Activated CD4-positive, alpha-beta T cell treated with anti-CD3 and anti-CD28 coated beads, Interleukin-2, amount 50 U/mL, for 16 hours (primary cell): ENCODE measurements at regions not wholly inside any gene's neighbourhood (a gene's known extent, or its start where the extent isn't known, plus 50 kb on each side); places are given as distances from the start of the nearest gene placed in this dataset.
A peak's percentile ranks its signal among the peaks of the same experiment; 100 is the strongest.
"Not testable (repeated sequence)": the region's sequence is repeated elsewhere in the genome, so short reads cannot be mapped to it uniquely, and the experiment has no call there.

Experiments
- DNase-seq: peaks from one replicate; pipeline ENCODE4 v3.0.0-alpha.2; 2020

DNA sequence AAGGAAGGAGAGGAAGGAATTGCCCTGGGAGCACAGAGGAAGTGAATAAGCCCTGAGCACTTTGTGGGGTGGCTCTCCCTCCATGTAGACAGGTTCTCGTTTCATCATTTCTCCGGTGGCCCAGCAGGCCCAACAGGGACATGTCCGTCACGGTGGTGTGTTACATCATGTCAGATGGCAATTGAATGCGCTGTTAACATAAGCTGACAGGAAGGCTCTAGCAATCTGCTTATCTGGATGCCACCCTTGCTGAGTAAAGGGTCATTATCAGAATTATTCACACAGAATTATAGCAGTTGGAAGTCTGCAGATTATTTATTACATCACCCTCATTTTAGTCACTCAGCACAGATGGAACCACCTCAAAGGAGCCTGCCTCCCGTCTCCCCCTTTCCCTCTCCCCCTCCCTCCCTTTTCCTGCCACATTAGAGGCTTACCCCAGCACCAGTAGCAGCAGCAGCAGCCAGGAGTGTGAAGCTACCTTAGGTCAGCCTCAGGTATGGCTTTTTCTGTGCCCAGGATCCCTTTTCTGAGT lies 124.3 kb upstream of the TRIM2 start:
- DNase-seq: no peak

DNA sequence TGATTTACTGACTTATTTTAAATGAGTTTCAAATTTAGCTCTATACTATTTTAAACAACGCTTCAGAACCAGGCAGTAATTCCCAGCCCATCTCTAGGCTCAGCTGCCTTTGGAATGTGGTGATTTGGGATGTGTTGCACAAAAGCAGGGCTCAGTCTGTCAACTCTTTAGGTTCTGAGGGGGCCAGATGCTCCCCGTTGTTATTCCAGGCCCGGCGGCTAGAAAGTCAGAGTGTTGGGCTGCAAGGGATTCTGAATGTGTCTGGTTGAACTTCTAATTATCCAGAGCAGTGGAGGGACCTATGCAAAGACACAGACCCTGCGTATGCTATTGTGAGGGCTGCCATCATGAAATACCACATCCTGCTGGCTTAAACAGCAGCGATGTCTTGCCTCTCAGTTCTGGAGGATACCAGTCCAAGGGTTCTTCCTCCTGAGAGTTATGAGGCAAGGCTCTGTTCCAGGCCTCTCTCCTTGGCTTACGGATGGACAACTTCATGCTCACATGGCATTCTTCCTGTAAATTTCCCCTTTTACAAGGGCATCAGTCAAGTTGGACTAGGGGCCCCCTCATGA lies 123.2 kb upstream of the TRIM2 start:
- no peak for DNase-seq

DNA sequence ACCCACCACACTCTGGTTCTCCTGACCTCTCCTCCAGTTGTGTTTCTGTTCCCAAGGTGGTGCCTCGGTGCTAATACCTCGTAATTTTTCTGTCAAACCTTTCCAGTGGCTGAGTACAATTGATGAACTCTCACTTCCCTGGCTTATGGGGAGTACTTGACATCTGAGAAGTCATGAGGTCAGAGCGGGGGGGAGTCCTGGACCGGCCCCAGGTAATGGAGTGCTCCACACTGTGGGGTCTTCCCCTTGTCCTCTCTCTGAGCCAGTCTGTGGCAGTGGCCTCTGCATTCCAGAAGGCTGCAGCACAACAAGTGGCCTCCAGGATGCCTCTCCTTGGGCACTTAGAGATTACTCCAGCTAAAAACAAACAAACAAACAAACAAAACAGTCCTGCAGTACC lies 122.5 kb upstream of the TRIM2 start:
- DNase-seq: no peak

GRCh38 chr4:153082322-153083301 lies 121.6 kb upstream of the TRIM2 start:
- DNase-seq: no peak

- DNase-seq: peak; percentile 60
These were observed 120.7 kb upstream of the TRIM2 start for GRCh38 chr4:153083447-153083947.

- no peak for DNase-seq
These were observed 119.8 kb upstream of the TRIM2 start for GRCh38 chr4:153084224-153084979.

GRCh38 chr4:153084980-153085630 lies 119.1 kb upstream of the TRIM2 start:
- DNase-seq: peak; percentile 82

DNA sequence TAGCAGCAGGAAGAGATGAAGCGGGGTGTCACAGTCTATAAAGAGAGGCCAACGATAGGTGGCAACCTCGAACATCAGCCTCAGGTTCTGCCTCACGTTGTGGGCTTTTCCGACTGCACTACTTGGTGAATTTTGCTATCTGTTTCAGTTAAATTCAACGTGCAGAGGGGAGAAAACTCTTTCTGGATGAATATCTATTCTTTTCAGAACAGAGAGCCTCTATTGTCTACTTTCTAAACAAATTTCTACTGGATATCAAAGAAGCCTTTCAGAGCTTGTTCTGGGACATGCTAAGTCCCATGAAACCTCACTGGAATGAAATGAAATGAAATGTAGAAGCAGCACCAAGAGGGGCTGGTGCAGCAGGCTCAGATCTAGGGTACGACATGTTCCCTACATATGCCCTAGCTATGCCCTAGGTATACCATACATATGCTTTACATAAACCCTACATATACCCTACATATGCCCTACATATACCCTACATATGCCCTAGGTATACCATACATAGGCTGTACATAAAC lies 116.5 kb upstream of the TRIM2 start:
- no peak for DNase-seq

- no peak for DNase-seq
These were observed 114.5 kb upstream of the TRIM2 start for GRCh38 chr4:153089742-153090141.

GRCh38 chr4:153090181-153090580 lies 114.1 kb upstream of the TRIM2 start:
- no peak for DNase-seq

- no peak for DNase-seq
These were observed 113.4 kb upstream of the TRIM2 start for GRCh38 chr4:153090670-153091385.

DNA sequence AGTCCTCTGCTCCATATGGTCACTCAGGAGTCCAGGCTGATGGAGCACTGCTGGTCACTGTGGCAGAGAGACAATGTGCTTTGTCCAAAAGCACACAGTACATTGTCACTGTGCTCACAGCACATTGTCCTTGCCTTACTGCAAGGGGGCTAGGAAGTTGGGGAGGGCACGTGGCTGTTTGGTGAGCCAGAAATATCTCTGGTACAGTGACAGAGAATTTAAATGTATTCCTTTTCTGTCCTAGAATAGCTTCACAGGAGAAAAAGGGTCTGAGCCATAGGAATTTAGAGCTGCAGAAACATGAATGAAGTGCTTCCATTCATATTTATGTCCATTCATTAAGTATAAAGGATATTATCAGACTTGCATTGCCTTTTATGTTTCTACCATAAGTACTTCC lies 110.8 kb upstream of the TRIM2 start:
- no peak for DNase-seq

DNA sequence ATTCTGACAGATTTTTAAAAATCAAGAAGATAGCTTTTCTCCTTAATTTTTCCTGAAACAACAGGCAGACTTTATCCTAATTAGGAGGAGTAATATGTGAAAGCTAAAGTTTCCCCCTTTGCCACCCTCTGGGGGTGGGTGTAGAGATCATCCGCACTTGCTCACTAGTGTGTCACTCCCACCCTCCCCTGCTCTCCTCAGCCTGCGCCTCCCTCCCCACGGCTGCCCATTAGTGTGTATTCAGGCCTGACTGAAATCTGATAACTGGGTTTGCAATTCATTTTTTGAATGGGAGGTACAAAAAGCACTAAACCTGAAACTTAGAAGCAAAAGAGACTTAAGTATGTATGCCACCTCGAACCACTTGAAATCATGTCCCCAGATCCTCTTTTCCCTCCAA lies 110.4 kb upstream of the TRIM2 start:
- peak; percentile 18 for DNase-seq

DNA sequence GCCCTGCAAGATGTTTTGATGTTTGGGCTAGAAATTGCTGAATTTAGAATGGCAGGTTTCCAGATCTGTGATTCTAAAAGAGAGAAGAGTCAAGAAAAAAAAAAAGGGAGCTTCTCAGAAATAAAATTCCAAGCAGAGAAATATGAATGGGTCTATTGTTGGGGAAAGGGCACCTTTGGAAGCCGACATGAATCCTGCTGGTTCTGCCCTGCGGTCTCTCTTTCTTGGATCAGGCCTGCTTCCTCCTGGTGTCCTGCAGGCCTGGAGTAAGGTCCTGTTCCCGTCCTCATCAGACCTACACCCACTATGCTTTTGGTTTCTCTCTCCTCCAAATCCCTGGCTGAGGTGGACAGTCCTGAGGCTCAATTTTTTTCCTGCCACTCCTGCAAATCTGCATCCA lies 109.8 kb upstream of the TRIM2 start:
- DNase-seq: no peak

DNA sequence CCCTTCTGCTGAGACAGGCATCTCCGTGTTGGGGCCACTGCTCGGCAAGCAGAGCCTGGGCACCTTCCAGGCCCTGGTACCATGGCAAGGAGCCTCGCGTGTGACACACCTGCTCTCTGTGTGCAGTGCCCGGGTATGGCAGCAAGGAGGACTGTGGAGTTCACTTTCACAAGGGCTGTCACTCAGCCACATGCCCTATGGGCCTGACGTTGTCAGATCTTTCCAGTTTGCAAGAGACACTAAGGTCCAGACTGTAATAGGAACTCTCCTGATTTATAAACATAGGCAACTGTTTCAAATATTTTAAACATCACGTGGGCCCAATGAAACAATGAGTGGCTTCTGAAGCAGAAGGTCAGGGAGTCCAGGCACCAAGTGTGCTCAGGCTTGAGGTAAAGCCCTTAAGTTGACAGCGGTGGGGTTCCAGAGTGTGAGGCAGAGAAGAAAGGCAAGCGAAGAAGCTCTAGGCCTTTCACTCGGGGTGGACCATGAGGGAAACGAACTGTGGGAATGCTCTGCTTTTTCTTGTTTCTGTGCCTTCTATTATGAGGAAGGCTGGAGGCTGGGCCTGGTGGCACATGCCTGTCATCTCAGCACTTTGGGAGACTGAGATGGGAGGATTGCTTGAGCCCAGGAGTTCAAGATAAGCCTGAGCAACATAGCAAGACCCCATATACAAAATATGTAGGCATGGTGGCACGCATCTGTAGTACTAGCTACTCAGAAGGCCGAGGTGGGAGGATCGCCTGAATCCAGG lies 108.6 kb upstream of the TRIM2 start:
- DNase-seq: no peak

DNA sequence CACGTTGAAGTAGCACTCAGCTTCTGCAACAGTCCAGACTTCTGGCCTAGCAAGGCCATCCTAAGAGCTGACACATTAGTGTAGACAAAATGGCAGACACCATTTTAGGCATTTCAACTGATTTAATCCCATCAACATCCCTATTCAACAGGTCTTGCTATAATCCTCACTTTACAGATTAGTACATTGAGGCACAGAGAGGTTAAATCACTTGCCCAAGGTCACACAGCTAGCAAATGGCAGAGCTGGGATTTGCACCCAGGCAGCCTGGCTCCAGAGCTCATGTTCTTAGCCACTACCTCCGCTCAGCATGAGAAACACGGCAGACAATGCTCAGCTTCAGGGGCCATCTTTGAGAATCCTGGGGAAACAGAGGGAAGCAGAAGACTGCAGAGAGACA lies 107.9 kb upstream of the TRIM2 start:
- DNase-seq: no peak

DNA sequence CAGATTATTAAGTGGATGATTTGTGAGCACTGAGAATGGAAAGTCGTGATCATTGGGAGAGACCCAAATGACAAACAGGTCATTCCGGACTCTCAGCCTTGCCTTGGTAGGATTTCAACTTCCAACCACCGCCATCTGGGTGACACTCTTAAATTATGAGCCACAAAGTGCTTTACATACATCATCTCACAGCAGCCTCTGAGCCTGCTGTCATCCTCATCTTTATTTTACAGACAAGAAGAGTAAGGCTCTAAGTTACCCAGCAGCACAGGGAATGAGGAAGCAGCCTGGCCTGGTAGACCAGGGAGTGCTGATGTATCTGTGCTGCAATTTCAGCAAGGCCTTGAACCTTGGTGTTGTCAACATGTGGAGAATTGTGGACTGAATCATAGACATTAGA lies 105.8 kb upstream of the TRIM2 start:
- no peak for DNase-seq

DNA sequence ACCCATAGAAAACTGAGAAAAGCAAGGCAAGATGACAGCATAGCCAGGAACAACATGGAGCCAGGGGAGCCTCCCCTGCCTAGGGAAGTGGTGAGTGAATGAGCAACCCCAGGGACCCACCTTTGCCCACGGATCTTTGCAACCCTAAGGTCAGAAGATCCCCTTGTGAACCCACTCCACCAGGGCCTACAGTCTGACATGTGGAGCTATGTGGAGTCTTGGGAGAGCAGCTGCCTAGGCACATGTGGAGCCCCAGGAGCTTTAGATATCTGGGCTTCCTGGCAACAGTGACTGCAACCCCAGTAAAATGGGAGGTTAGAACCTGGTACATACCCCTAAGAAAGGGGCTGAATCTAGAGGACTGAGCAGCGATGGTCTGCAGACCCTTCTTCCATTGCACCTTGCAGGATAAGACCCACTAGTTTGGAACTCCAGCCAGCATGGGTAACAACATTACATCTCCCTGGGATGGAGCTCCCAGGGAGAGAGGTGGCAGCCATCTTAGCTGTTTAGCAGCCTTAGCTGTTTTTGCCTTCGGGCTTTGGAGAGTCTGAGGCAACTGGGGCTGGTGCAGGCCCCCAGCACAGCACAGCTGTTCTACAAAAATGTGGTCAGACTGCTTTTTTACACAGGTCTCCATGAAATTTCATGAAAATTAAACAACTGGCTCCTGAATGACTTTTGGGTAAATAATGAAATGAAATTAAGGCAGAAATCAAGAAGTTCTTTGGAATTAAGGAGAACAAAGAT lies 104.7 kb upstream of the TRIM2 start:
- no peak for DNase-seq

DNA sequence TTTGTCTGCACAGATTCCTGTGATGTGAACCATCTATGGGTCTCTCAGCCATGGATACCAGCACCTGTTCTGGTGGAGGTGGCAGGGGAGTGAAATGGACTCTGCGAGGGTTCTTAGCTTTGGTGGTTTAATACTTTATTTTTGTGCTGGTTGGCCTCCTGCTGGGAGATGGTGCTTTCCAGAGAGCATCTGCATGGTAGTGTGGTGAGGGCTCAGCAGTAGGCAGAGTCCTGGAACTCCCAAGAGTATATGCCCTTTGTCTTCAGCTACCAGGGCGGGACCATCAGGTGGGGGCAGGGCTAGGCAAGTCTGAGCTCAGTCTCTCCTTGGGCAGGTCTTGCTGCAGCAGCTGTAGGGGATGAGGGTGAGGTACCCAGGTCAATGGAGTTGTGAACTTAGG lies 97.5 kb upstream of the TRIM2 start:
- DNase-seq: not testable (repeated sequence)

DNA sequence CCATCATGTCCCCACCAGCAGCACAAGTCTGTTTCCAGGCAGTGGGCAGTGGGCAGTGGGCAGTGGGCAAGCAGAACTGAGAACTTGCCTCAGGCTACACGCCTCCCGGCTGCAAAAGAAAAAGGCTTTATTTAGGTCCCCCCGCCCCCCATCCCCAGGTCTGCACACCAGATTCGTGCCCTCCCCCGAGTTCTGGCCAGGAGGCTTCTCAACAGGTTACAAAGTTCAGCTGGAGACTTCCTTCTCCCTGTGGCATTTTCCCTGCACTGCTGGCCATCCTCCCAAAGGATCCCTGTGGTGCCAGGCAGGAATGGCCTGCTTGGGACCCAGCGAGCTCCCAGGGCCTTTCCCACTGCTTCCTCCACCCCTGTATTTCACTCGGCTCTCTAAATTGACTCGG lies 97.0 kb upstream of the TRIM2 start:
- DNase-seq: no peak
